GM21423 (cell line): ENCODE measurements at regions not wholly inside any gene's neighbourhood (a gene's known extent, or its start where the extent isn't known, plus 50 kb on each side); places are given as distances from the start of the nearest gene placed in this dataset.

Experiments
- ATAC-seq: cut with Tn5 transposase; IDR thresholded peaks from one replicate; pipeline ENCODE4 v1.9.1; 2021; ENCODE audit warnings: mild to moderate bottlenecking, moderate library complexity; ENCODE audit not compliant: unreplicated experiment

- no peak for ATAC-seq
Measured at GRCh38 chr19:32141840-32142511, 203.4 kb upstream of the ZNF507 start.

GRCh38 chr19:32146664-32147063 is 198.7 kb upstream of the ZNF507 start:
- no peak for ATAC-seq

- ATAC-seq, result no peak
Measured at GRCh38 chr19:32150605-32151004, 194.8 kb upstream of the ZNF507 start.

GRCh38 chr19:32154418-32154817 is 191.0 kb upstream of the ZNF507 start:
- ATAC-seq, result no peak

- no peak for ATAC-seq
Measured at GRCh38 chr19:32164384-32164992, 180.9 kb upstream of the ZNF507 start.

GRCh38 chr19:32165141-32165540 is 180.3 kb upstream of the ZNF507 start:
- no peak for ATAC-seq

GRCh38 chr19:32165750-32166149 is 179.7 kb upstream of the ZNF507 start:
- ATAC-seq, result no peak

- no peak for ATAC-seq
Measured at GRCh38 chr19:32166238-32166637, 179.2 kb upstream of the ZNF507 start.

- ATAC-seq, result no peak
Measured at GRCh38 chr19:32168111-32168510, 177.3 kb upstream of the ZNF507 start.

- no peak for ATAC-seq
Measured at GRCh38 chr19:32168606-32169005, 176.8 kb upstream of the ZNF507 start.

GRCh38 chr19:32171719-32172151 is 173.7 kb upstream of the ZNF507 start:
- ATAC-seq, result no peak

GRCh38 chr19:32172566-32173160 is 172.7 kb upstream of the ZNF507 start:
- ATAC-seq, result no peak

GRCh38 chr19:32173836-32174235 is 171.6 kb upstream of the ZNF507 start:
- ATAC-seq, result no peak

- no peak for ATAC-seq
Measured at GRCh38 chr19:32174386-32175113, 170.9 kb upstream of the ZNF507 start.

GRCh38 chr19:32176591-32176990 is 168.8 kb upstream of the ZNF507 start:
- ATAC-seq, result no peak

GRCh38 chr19:32177686-32178085 is 167.7 kb upstream of the ZNF507 start:
- ATAC-seq, result no peak

- ATAC-seq, result no peak
Measured at GRCh38 chr19:32178401-32178800, 167.0 kb upstream of the ZNF507 start.

GRCh38 chr19:32178956-32179355 is 166.5 kb upstream of the ZNF507 start:
- ATAC-seq, result no peak

- no peak for ATAC-seq
Measured at GRCh38 chr19:32181216-32181920, 164.0 kb upstream of the ZNF507 start.

- no peak for ATAC-seq
Measured at GRCh38 chr19:32186542-32187330, 158.7 kb upstream of the ZNF507 start.
